SU-DHL-6 (cell line): ENCODE measurements at regions not wholly inside any gene's neighbourhood (a gene's known extent, or its start where the extent isn't known, plus 50 kb on each side); places are given as distances from the start of the nearest gene placed in this dataset.

Experiments used
- CTCF ChIP-seq: fragments of 200-600 bp; sonication (generic); IDR thresholded peaks from one replicate; pipeline ENCODE4 v1.5.1; 2017; ENCODE audit warnings: antibody characterized with exemption, mild to moderate bottlenecking, low read length, moderate library complexity; ENCODE audit not compliant: insufficient read depth, poor library complexity, severe bottlenecking
- EZH2phosphoT487 ChIP-seq: fragments of 200-600 bp; sonication (generic), shearing (Covaris generic); conservative IDR thresholded peaks from 2 replicates; pipeline ENCODE4 v1.6.1; 2018; ENCODE audit warnings: mild to moderate bottlenecking, antibody characterized with exemption, low read length, moderate library complexity, mixed read lengths

GRCh38 chr16:79297296-79297695 is 303.2 kb downstream of the MAF start:
- TF ChIP-seq CTCF (no peak), EZH2phosphoT487 (no peak)
